Vagina (tissue), 2 donors: ENCODE measurements at regions not wholly inside any gene's neighbourhood (a gene's known extent, or its start where the extent isn't known, plus 50 kb on each side); places are given as distances from the start of the nearest gene placed in this dataset.

Experiments used
- DNase-seq, 2 donors: peaks; one replicate each; pipeline ENCODE4 v3.0.0-alpha.2; 2017; ENCODE audit errors: extremely low spot score in 2 of 2
- H3K27ac ChIP-seq: fragments of 200-600 bp; sonication (generic); one replicate; pipeline ENCODE4 v1.5.1; 2019
- H3K27me3 ChIP-seq: fragments of 200-600 bp; sonication (generic); one replicate; pipeline ENCODE4 v1.5.1; 2019
- H3K36me3 ChIP-seq, 2 donors: fragments of 200-600 bp; sonication (generic); one replicate each; pipeline ENCODE4 v1.5.1; 2017 to 2019
- H3K4me1 ChIP-seq: fragments of 200-600 bp; sonication (generic); one replicate; pipeline ENCODE4 v1.5.1; 2019
- H3K4me3 ChIP-seq, 2 donors: fragments of 200-600 bp; sonication (generic); 1 replicate in 1 of 2; 2 replicates in 1 of 2; pipeline ENCODE4 v1.5.1; 2016 to 2019
- H3K9me3 ChIP-seq: fragments of 200-600 bp; sonication (generic); one replicate; pipeline ENCODE4 v1.5.1; 2019
- POLR2A ChIP-seq, 2 donors: fragments of 450-650 bp; IDR thresholded peaks; one replicate each; pipeline ENCODE4 v1.6.1; 2017; ENCODE audit warnings: antibody characterized with exemption in 2 of 2, mild to moderate bottlenecking in 2 of 2, moderate library complexity in 2 of 2
- POLR2AphosphoS5 ChIP-seq, 2 donors: sonication (generic); formaldehyde crosslinking; IDR thresholded peaks; one replicate each; pipeline ENCODE4 v1.9.0; 2017; ENCODE audit warnings: antibody characterized with exemption in 2 of 2, mild to moderate bottlenecking in 2 of 2, low read depth in 1 of 2; ENCODE audit not compliant: insufficient read depth in 1 of 2
- intact Hi-C: fragments of 100-400 bp; cut with DNase I; formaldehyde crosslinking; loops from one replicate; pipeline ENCODE4 v1.15.1; 2023
- TF ChIP-seq, protein P1 (sequence below), 3 experiments: fragments of 450-650 bp in 2 of 3; fragments of 200-600 bp in 1 of 3; sonication (generic) in 1 of 3; IDR thresholded peaks; one replicate each; pipeline ENCODE4 v1.5.1; 2017 to 2019; ENCODE audit warnings: antibody characterized with exemption in 3 of 3, mild to moderate bottlenecking in 2 of 3, moderate library complexity in 2 of 3

GRCh38 chr22:48169227-48169626, 1406.8 kb downstream of the TBC1D22A start:
- no peaks in the 10 kb centered on the region for H3K9me3 ChIP-seq
- no peaks in the 10 kb centered on the region for H3K27me3 ChIP-seq
- TF ChIP-seq, protein P1, sequence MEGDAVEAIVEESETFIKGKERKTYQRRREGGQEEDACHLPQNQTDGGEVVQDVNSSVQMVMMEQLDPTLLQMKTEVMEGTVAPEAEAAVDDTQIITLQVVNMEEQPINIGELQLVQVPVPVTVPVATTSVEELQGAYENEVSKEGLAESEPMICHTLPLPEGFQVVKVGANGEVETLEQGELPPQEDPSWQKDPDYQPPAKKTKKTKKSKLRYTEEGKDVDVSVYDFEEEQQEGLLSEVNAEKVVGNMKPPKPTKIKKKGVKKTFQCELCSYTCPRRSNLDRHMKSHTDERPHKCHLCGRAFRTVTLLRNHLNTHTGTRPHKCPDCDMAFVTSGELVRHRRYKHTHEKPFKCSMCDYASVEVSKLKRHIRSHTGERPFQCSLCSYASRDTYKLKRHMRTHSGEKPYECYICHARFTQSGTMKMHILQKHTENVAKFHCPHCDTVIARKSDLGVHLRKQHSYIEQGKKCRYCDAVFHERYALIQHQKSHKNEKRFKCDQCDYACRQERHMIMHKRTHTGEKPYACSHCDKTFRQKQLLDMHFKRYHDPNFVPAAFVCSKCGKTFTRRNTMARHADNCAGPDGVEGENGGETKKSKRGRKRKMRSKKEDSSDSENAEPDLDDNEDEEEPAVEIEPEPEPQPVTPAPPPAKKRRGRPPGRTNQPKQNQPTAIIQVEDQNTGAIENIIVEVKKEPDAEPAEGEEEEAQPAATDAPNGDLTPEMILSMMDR (IDR thresholded peaks at IDR 0.05), result no peak
- no peaks in the 10 kb centered on the region for H3K4me1 ChIP-seq
- H3K27ac ChIP-seq, result no peak overlapping the region
- H3K4me3 ChIP-seq, result no peak overlapping the region
- no peaks in the 10 kb centered on the region for H3K36me3 ChIP-seq
- intact Hi-C loops, result no loop called here
- DNase-seq, result no peak

DNA sequence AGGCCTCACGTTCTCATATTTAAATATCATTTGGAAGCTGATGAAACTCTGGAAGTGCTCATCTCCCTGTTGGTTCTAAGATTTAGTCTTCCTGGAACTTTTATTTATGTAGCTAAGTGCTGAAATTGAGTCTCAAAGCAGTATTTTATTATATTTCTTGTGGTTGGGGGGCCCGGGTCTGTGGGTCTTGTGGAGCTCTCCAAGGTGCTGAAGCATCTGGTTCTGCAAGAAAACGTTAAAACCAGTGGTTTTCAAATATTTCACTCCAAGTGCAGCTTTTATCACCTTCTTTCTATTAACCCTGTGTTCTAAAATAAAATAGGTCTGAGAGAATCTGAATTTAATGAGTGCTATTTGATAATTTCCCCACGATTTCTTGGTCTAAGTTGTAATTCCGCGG, 1404.8 kb downstream of the TBC1D22A start:
- intact Hi-C loops, result no loop called here
- no peak overlapping the region for H3K4me3 ChIP-seq
- no peak for DNase-seq
- H3K27me3 ChIP-seq, result no peaks in the 10 kb centered on the region
- H3K36me3 ChIP-seq, result no peaks in the 10 kb centered on the region
- H3K27ac ChIP-seq, result no peak overlapping the region
- TF ChIP-seq, protein P1 (IDR thresholded peaks at IDR 0.05), result no peak
- TF ChIP-seq POLR2A (IDR thresholded peaks at IDR 0.05) (no peak), POLR2AphosphoS5 (IDR thresholded peaks at IDR 0.05; ENCODE audit: insufficient read depth in 1 of 2, low read depth in 1 of 2) (no peak)
- no peaks in the 10 kb centered on the region for H3K9me3 ChIP-seq
- no peaks in the 10 kb centered on the region for H3K4me1 ChIP-seq

GRCh38 chr22:48161298-48161697, 1398.8 kb downstream of the TBC1D22A start:
- Histone ChIP-seq H3K4me1 (no peaks in the 10 kb centered on the region), H3K27ac (no peak overlapping the region), H3K36me3 (no peaks in the 10 kb centered on the region), H3K27me3 (no peaks in the 10 kb centered on the region), H3K4me3 (no peak overlapping the region), H3K9me3 (no peaks in the 10 kb centered on the region)
- no peak for DNase-seq
- intact Hi-C loops, result no loop called here
- TF ChIP-seq POLR2AphosphoS5 (IDR thresholded peaks at IDR 0.05; ENCODE audit: insufficient read depth in 1 of 2, low read depth in 1 of 2) (no peak), POLR2A (IDR thresholded peaks at IDR 0.05) (no peak)
- TF ChIP-seq, protein P1 (IDR thresholded peaks at IDR 0.05), result no peak

DNA sequence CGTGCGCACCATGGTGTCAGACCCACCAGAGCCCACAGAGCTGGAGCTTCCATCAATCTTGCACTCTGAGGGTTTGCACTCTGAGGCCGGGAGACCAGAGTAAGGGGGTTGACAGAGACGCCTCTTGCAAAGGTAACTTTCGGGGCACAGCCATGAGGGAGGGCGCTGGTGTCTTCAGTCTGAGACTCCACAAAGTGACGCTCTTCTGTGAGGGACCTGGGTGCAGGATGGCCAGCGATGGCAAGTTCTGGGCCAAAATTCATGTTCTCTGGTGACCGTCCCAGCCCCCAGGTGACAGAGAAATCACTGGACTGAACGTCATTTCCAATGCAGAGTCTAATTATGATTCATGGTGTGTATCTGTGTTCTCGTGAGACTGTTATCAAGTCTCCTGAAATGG, 1395.2 kb downstream of the TBC1D22A start:
- TF ChIP-seq, protein P1 (IDR thresholded peaks at IDR 0.05), result no peak
- TF ChIP-seq POLR2A (IDR thresholded peaks at IDR 0.05) (no peak), POLR2AphosphoS5 (IDR thresholded peaks at IDR 0.05; ENCODE audit: insufficient read depth in 1 of 2, low read depth in 1 of 2) (no peak)
- Histone ChIP-seq H3K4me1 (no peaks in the 10 kb centered on the region), H3K27ac (no peak overlapping the region), H3K36me3 (no peaks in the 10 kb centered on the region), H3K9me3 (no peaks in the 10 kb centered on the region), H3K27me3 (no peaks in the 10 kb centered on the region), H3K4me3 (no peak overlapping the region)
- DNase-seq, result no peak
- intact Hi-C loops, result no loop called here

DNA sequence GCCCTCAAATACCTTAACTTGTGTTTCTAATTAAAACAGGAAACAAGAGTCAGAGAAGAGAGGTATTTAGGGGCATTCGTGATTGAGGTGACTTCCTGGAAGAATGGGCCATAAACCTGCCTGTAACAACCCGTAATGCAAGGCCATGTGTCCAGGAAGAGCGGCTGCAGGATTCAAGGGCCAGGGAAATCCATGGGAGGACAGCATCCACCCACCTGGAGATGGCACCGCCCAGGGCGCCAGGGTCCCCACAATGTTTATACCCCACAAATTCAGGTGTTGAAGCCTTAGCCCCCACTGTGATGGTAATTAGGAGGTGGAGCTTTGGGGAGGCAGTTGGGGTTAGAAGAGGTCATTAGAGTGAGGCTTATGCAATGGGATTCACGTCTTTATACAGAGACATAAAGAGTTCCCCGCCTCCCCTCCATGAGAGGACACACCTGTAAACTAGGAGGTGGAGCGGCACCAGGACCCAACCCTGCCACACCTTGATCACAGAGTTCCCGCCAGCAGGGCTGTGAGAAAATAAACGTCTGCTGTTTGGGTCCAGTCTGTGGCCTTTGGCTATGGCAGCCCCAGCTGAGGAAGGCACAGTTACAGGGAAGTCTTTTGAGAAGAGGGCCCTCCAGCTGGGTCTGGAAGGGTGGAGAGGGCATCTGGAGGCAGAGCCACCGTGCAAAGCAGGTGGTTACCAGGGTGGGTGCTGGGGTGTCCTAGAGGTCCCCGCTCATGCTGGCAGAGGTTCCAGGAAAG, 1394.3 kb downstream of the TBC1D22A start:
- Histone ChIP-seq H3K36me3 (no peaks in the 10 kb centered on the region), H3K27ac (no peak overlapping the region), H3K4me3 (no peak overlapping the region), H3K9me3 (no peaks in the 10 kb centered on the region), H3K4me1 (no peaks in the 10 kb centered on the region), H3K27me3 (no peaks in the 10 kb centered on the region)
- intact Hi-C loops, result no loop called here
- no peak for TF ChIP-seq POLR2AphosphoS5 (IDR thresholded peaks at IDR 0.05; ENCODE audit: insufficient read depth in 1 of 2, low read depth in 1 of 2)
- TF ChIP-seq, protein P1 (IDR thresholded peaks at IDR 0.05), result no peak
- TF ChIP-seq POLR2A (IDR thresholded peaks at IDR 0.05), result no peak
- DNase-seq, result no peak
